ENCODE measurements at regions not wholly inside any gene's neighbourhood (a gene's known extent, or its start where the extent isn't known, plus 50 kb on each side); places are given as distances from the start of the nearest gene placed in this dataset.

DNA sequence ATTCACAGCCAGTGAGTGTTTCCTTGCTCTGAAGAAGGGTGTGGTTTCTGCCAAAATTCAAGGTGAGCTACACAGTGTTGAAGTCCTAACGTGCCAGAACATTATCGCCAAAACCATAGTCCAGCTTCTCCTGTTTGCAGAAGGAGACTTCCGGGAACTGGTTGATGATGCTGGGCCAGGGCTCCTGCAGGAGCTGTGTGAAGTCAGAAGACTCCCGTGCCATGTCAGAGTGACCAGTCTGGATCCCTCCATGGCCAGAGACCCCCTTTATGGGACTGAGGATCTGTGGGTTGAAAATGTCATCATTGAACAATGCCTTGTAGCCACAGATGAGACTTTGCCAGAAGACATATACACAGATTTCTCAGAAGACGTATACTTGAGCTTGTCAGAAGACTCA, 96.0 kb upstream of the RAB12 start:
- POLR2A ChIA-PET: no interaction called here

GRCh38 chr18:8514409-8514808, 94.8 kb upstream of the RAB12 start:
- CTCF ChIA-PET: no interaction called here

More for the DNA sequence above, 96.0 kb upstream of the RAB12 start:
- in situ Hi-C loops (cut with HindIII; ENCODE audit: low pct_unique_long_range_greater_than_20kb, low sequenced_read_pairs) (no loop called here), intact Hi-C loops (cut with micrococcal nuclease; ENCODE audit: unreplicated experiment) (no loop called here)
- no peaks in the 10 kb centered on the region for H3K4me1 ChIP-seq (ENCODE audit: control insufficient read depth, insufficient read depth, low read length)
- H3K36me3 ChIP-seq (ENCODE audit: control insufficient read depth, insufficient read depth, low read length): no peaks in the 10 kb centered on the region
- peaks cover 5% of the 10 kb centered on the region for H3K27me3 ChIP-seq (ENCODE audit: control insufficient read depth, insufficient read depth, low read length)
- no peak for DNase-seq (ENCODE audit: low read depth, low spot score)
- CTCF ChIA-PET: no interaction called here
- no peak for ATAC-seq
- TF ChIP-seq SIN3A (IDR thresholded peaks at IDR 0.05; ENCODE audit: borderline replicate concordance, insufficient read depth, low read depth, low read length) (no peak), POLR2AphosphoS5 (IDR thresholded peaks at IDR 0.05; ENCODE audit: low read depth, low read length) (no peak), REST (IDR thresholded peaks at IDR 0.05; ENCODE audit: insufficient read depth in 1 of 2, low read depth in 2 of 2, low read length in 1 of 2) (no peak), TCF7L2 (IDR thresholded peaks at IDR 0.05; ENCODE audit: low read depth, low read length) (no peak)
- TF ChIP-seq, protein P1, sequence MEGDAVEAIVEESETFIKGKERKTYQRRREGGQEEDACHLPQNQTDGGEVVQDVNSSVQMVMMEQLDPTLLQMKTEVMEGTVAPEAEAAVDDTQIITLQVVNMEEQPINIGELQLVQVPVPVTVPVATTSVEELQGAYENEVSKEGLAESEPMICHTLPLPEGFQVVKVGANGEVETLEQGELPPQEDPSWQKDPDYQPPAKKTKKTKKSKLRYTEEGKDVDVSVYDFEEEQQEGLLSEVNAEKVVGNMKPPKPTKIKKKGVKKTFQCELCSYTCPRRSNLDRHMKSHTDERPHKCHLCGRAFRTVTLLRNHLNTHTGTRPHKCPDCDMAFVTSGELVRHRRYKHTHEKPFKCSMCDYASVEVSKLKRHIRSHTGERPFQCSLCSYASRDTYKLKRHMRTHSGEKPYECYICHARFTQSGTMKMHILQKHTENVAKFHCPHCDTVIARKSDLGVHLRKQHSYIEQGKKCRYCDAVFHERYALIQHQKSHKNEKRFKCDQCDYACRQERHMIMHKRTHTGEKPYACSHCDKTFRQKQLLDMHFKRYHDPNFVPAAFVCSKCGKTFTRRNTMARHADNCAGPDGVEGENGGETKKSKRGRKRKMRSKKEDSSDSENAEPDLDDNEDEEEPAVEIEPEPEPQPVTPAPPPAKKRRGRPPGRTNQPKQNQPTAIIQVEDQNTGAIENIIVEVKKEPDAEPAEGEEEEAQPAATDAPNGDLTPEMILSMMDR (IDR thresholded peaks at IDR 0.05): no peak
- no peak overlapping the region for H3K27ac ChIP-seq (ENCODE audit: low read length)
- no TSS peak for BruUV-seq (replicated peaks)
- H3K9me3 ChIP-seq (ENCODE audit: control insufficient read depth, insufficient read depth, low read depth, low read length): no peaks in the 10 kb centered on the region
- no peak overlapping the region for H3K4me3 ChIP-seq (ENCODE audit: low read depth in 2 of 2, low read length in 2 of 2)

More at GRCh38 chr18:8514409-8514808, 94.8 kb upstream of the RAB12 start:
- no peak for ATAC-seq
- Histone ChIP-seq H3K27ac (ENCODE audit: low read length) (no peak overlapping the region), H3K9me3 (ENCODE audit: control insufficient read depth, insufficient read depth, low read depth, low read length) (no peaks in the 10 kb centered on the region), H3K4me3 (ENCODE audit: low read depth in 2 of 2, low read length in 2 of 2) (no peak overlapping the region), H3K36me3 (ENCODE audit: control insufficient read depth, insufficient read depth, low read length) (no peaks in the 10 kb centered on the region), H3K4me1 (ENCODE audit: control insufficient read depth, insufficient read depth, low read length) (no peaks in the 10 kb centered on the region), H3K27me3 (ENCODE audit: control insufficient read depth, insufficient read depth, low read length) (peaks cover 5% of the 10 kb centered on the region; the same call in 1 of the 2 replicates)
- BruUV-seq (replicated peaks): no TSS peak
- in situ Hi-C loops (cut with HindIII; ENCODE audit: low pct_unique_long_range_greater_than_20kb, low sequenced_read_pairs) (no loop called here), intact Hi-C loops (cut with micrococcal nuclease; ENCODE audit: unreplicated experiment) (no loop called here)
- no peak for DNase-seq (ENCODE audit: low read depth, low spot score)
- no peak for TF ChIP-seq REST (IDR thresholded peaks at IDR 0.05; ENCODE audit: insufficient read depth in 1 of 2, low read depth in 2 of 2, low read length in 1 of 2)
- TF ChIP-seq POLR2AphosphoS5 (IDR thresholded peaks at IDR 0.05; ENCODE audit: low read depth, low read length): no peak
- TF ChIP-seq SIN3A (IDR thresholded peaks at IDR 0.05; ENCODE audit: borderline replicate concordance, insufficient read depth, low read depth, low read length): no peak
- no peak for TF ChIP-seq TCF7L2 (IDR thresholded peaks at IDR 0.05; ENCODE audit: low read depth, low read length)
- TF ChIP-seq, protein P1 (IDR thresholded peaks at IDR 0.05): no peak
- POLR2A ChIA-PET: no interaction called here
